A673 (cell line): ENCODE measurements at regions not wholly inside any gene's neighbourhood (a gene's known extent, or its start where the extent isn't known, plus 50 kb on each side); places are given as distances from the start of the nearest gene placed in this dataset.
"Not testable (repeated sequence)": the region's sequence is repeated elsewhere in the genome, so short reads cannot be mapped to it uniquely, and the experiment has no call there.

Experiments
- EZH2 ChIP-seq: fragments of 200-600 bp; sonication (generic); IDR thresholded peaks from 2 replicates; pipeline ENCODE4 v1.6.1; 2017; ENCODE audit warnings: borderline replicate concordance, low read depth, mild to moderate bottlenecking, mixed read lengths, antibody characterized with exemption, low read length; ENCODE audit not compliant: poor library complexity, severe bottlenecking
- TF ChIP-seq, protein P1 (sequence below): fragments of 300-800, 200-600 bp; sonication (generic); conservative IDR thresholded peaks from 2 replicates; pipeline ENCODE4 v1.5.1; 2017; ENCODE audit warnings: low read depth, mild to moderate bottlenecking, antibody characterized with exemption, low read length, moderate library complexity, mixed read lengths

DNA sequence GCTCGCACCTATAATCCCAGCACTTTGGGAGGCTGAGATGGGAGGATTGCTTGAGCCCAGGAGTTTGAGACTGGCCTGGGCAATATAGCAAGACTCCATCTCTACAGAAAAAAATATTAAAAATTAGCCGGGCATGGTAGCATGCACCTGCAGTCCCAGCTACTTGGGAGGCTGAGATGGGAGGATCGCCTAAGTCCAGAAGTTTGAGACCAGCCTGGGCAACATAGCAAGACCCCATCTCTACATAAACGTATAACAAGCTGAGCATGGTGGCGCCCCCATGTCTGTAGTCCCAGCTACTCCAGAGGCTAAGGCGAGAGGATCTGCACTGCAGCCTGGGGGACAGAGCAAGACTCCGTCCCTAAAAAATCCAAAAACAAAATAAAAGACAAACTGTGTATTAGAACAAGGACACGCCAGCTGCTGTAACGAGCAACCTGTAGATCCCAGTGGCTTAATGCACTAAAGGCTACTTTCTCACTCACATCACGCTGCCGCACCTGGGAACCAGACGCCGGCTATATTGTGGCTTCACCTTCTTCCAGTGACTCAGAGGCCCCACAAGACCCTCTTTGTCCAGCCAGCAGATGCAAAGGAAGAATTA lies 81.9 kb upstream of the ADGRE5 start:
- TF ChIP-seq, protein P1, sequence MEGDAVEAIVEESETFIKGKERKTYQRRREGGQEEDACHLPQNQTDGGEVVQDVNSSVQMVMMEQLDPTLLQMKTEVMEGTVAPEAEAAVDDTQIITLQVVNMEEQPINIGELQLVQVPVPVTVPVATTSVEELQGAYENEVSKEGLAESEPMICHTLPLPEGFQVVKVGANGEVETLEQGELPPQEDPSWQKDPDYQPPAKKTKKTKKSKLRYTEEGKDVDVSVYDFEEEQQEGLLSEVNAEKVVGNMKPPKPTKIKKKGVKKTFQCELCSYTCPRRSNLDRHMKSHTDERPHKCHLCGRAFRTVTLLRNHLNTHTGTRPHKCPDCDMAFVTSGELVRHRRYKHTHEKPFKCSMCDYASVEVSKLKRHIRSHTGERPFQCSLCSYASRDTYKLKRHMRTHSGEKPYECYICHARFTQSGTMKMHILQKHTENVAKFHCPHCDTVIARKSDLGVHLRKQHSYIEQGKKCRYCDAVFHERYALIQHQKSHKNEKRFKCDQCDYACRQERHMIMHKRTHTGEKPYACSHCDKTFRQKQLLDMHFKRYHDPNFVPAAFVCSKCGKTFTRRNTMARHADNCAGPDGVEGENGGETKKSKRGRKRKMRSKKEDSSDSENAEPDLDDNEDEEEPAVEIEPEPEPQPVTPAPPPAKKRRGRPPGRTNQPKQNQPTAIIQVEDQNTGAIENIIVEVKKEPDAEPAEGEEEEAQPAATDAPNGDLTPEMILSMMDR: not testable (repeated sequence)
- TF ChIP-seq EZH2: not testable (repeated sequence)
